ACC112 (cell line): ENCODE measurements at regions not wholly inside any gene's neighbourhood (a gene's known extent, or its start where the extent isn't known, plus 50 kb on each side); places are given as distances from the start of the nearest gene placed in this dataset.

Experiments used
- H2AFZ ChIP-seq: fragments of 200-600 bp; sonication (generic); one replicate; pipeline ENCODE4 v1.6.0; 2017; ENCODE audit warnings: antibody characterized with exemption, low read length; ENCODE audit not compliant: unreplicated experiment
- H3K27ac ChIP-seq: fragments of 200-600 bp; sonication (generic); 2 replicates; pipeline ENCODE4 v1.5.1; 2014; ENCODE audit warnings: low read depth, mild to moderate bottlenecking, antibody characterized with exemption, low read length, moderate library complexity
- H3K27me3 ChIP-seq: fragments of 200-600 bp; sonication (generic); 2 replicates; pipeline ENCODE4 v1.6.1; 2014; ENCODE audit warnings: mild to moderate bottlenecking, antibody characterized with exemption, low read length, moderate library complexity, mixed read lengths; ENCODE audit not compliant: insufficient read depth
- H3K36me3 ChIP-seq: fragments of 200-600 bp; sonication (generic); 2 replicates; pipeline ENCODE4 v1.6.1; 2016; ENCODE audit warnings: mild to moderate bottlenecking, antibody characterized with exemption, low read length, moderate library complexity, mixed read lengths; ENCODE audit not compliant: insufficient read depth
- H3K4me1 ChIP-seq: fragments of 200-600 bp; sonication (generic); one replicate; pipeline ENCODE4 v1.6.1; 2016; ENCODE audit warnings: low read length, mixed read lengths; ENCODE audit not compliant: insufficient read depth, unreplicated experiment, control insufficient read depth
- H3K4me3 ChIP-seq: fragments of 200-600 bp; sonication (generic); 2 replicates; pipeline ENCODE4 v1.5.1; 2014; ENCODE audit warnings: mild to moderate bottlenecking, low read depth, low read length
- H3K79me2 ChIP-seq: fragments of 200-600 bp; sonication (generic); one replicate; pipeline ENCODE4 v1.6.0; 2016; ENCODE audit warnings: low read length; ENCODE audit not compliant: control insufficient read depth, unreplicated experiment, insufficient read depth

DNA sequence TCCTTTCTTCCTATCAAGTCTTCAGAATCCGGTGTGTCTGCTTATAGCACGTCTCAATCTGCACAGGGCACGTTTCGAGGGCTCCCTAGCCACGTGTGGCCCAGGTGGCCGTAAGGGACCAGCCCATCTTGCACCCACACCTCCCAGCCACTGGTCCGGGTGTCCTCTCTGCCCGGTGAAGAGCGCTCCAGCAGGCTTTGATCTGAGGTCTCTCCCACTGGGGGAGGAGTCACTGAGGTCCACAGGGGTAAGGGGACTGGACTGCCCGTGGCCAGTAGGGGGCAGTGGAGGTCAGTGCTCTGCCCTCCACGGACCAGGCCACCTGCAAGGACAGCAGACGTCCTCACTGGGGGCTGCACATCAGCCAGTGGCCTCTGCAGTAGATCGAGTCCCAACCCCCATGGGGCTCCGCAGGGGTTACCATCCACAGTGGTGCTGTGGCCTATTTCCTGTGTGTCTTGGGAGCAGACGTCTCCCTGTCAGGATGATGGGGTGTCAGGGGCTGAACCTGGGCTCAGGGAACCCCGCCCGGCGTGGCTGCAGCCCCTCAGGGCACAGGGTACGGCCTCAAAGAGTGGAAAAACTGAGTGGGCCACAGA, 204.1 kb upstream of the CIBAR2 start:
- no peaks in the 10 kb centered on the region for H3K36me3 ChIP-seq
- no peaks in the 10 kb centered on the region for H3K79me2 ChIP-seq
- H3K4me3 ChIP-seq, result no peak overlapping the region
- H3K27me3 ChIP-seq, result no peaks in the 10 kb centered on the region
- peaks cover 12% of the 10 kb centered on the region for H3K4me1 ChIP-seq
- no peak overlapping the region for H3K27ac ChIP-seq
- H2AFZ ChIP-seq, result no peak overlapping the region

DNA sequence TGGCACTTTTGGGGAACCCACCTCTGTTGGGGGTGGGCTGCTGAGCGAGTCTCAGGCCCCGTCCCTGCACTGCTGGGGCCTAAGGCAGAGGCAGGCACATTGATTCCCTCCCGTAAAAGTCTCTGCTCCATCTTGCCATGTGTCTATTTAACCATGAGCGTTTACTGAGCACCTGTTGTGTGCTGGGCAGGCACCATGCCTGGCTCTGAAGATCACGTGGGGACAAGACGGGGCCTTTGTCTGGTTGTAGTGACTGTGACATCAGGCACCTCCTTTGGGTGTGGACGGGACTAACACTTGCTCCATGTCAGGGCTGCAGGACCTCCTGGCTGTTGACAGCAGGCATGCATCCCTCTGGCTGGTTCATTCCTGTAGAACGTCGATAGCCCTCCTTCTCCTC, 204.7 kb upstream of the CIBAR2 start:
- Histone ChIP-seq H3K4me1 (peaks cover 13% of the 10 kb centered on the region), H3K27ac (no peak overlapping the region)

DNA sequence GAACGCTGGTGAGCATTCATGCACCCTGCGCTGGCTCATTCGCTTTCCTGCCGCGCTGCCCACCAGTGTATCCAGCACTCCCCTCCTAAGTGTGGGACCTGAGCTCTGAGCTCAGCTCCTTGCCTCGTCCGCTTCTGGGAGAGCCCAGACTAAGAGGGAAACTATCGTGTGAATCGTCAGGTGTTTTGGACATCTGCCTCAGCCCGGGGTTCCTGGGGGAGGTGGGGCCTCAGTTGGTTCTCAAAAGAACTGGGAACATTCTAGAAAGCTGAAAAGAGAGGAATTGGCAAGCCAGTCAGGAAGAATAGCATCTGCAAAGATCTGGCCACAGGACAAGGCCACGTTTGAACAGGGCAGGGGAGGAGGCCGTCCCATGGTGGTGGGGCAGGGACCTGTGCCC, 205.4 kb upstream of the CIBAR2 start:
- Histone ChIP-seq H3K27ac (no peak overlapping the region), H3K79me2 (no peaks in the 10 kb centered on the region), H3K4me3 (no peak overlapping the region), H2AFZ (no peak overlapping the region), H3K27me3 (no peaks in the 10 kb centered on the region), H3K36me3 (no peaks in the 10 kb centered on the region), H3K4me1 (peaks cover 19% of the 10 kb centered on the region)

More for the DNA sequence above, 204.7 kb upstream of the CIBAR2 start:
- no peaks in the 10 kb centered on the region for H3K27me3 ChIP-seq
- no peak overlapping the region for H3K4me3 ChIP-seq
- no peaks in the 10 kb centered on the region for H3K79me2 ChIP-seq
- H3K36me3 ChIP-seq, result no peaks in the 10 kb centered on the region
- no peak overlapping the region for H2AFZ ChIP-seq

DNA sequence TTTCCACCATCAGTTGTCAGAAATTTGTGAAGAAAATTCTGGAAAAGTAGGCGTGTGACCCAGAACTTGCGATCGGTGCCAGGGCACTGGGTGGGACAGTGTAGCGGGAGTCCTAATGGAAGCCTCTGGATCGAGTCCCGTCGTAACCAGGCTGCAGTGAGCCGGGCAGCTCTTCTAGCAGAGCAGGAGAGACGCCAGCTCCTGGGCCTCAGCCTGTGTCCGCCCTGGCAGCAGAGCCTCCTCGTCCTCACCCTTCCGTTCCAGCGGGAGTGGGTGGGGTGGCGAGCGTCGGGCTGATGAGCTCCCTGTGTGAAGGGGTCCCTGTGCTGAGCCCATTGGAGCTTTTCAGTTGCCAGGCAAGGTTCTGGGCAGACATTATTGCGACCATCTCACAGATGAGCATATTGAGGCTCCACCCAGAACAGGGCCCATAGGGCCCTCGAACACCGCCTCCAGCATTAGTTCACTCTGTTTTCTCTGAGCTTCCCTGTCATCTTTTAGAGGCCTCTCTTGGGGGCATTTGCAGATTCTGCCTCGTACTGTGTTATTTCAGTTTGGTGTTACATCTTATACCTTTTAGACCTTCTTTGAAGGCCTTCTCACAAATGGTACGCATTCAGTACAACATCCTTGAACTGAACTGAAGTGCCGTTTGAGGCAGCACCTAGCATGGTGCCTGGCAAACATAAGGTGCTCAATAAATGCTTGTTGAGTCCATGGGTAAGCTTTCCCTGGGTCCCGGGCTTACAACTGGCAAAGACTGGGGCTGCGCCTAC, 207.1 kb upstream of the CIBAR2 start:
- Histone ChIP-seq H2AFZ (no peak overlapping the region), H3K27me3 (no peaks in the 10 kb centered on the region), H3K4me1 (peaks cover 26% of the 10 kb centered on the region), H3K4me3 (no peak overlapping the region), H3K36me3 (no peaks in the 10 kb centered on the region), H3K27ac (no peak overlapping the region), H3K79me2 (peaks cover 3% of the 10 kb centered on the region)

DNA sequence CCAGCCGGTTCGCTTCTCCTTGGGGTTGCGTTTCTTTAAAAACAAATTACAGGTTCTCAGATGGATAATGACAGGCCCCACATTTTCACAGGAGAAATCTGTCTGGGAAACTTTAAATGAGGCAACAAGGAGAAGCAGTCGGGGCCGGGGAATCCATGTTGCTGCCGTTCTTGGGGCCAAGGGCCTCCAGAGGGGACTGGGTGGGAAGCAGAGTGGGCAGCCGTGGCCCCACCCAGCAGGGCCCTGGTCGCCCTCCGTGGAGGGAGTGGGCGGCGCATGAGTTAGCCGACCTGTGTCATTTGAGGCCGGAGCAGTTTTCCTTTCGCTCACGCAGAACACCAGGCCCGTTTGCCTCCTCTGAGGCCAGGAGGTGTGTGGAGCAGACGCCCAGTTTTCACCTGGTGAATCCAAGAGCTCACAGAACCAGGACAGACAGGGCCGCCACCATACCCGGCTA, 207.7 kb upstream of the CIBAR2 start:
- Histone ChIP-seq H3K79me2 (peaks cover 3% of the 10 kb centered on the region), H3K27me3 (no peaks in the 10 kb centered on the region), H3K27ac (no peak overlapping the region), H2AFZ (no peak overlapping the region), H3K36me3 (no peaks in the 10 kb centered on the region), H3K4me3 (no peak overlapping the region), H3K4me1 (peaks cover 26% of the 10 kb centered on the region)

DNA sequence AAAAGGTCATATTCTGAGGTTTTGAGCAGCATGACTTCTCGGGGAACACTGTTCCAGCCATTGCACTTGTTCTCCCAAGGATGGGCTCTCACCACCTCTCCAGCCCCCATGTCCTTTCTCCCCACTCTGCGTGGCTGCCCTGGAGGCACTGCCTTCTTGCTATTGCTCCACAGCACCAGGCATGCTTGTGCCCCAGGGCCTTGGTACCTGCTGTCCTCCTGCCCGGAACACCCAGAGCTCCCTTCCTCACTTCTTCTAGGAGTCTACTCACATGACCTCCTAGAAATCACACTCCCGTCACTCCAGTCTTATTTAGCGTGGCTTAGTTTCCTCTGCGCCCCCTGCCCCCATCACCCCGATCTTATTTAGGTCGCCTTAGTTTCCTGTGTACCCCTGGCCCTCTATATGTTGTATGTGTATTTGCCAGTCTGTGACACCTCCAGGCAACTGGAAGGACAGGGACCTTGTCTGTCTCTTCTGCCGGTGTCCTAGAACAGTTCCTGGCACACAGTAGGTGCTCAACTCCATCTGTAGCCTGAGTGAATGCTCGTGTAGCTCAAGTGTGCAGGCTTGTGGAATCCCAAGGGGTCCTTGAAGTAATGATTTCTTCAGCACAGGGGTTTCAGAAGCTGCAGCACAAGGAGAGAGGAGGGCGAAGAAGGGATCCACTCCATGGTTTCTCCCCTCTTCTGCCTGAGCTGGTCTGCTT, 208.6 kb upstream of the CIBAR2 start:
- H2AFZ ChIP-seq, result no peak overlapping the region
- no peaks in the 10 kb centered on the region for H3K27me3 ChIP-seq
- peaks cover 3% of the 10 kb centered on the region for H3K79me2 ChIP-seq
- H3K27ac ChIP-seq, result peak overlapping the region; percentile 84
- H3K4me3 ChIP-seq, result no peak overlapping the region
- H3K4me1 ChIP-seq, result peaks cover 26% of the 10 kb centered on the region
- no peaks in the 10 kb centered on the region for H3K36me3 ChIP-seq

DNA sequence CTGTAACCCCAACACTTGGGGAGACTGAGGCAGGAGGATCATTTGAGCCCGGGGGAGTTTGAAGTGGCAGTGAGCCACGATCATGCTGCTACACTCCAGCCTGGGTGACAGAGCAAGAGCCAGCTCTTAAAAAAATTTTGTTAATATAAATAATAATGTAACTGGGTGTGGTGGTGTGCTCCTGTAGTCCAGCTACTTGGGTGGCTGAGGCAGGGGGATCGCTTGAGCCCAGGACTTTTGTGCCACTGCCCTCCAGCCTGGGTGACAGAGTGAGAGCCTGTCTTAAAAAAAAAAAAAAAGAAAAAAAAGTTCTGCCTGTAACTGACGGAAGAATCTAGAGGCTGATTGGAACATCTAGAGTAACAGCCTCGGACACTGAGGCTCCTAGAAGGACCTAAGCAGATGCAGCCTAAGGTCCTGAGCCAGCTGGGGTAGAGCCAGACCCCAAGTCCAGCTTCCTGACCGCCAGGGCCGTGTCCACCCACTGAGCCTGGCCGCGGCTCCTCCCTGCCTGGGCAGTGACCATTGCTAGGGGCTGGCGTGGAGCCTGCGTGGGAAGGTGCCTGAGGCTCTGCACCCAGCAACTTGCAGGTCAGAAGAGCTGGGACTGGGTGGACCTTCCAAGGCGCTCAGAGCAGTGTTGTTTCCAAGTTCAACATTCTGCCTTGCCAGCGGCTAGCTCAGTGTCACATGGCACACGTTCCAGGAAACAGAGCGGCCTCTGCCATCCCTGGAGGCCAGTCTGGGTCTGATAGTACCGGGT, 209.4 kb upstream of the CIBAR2 start:
- peak overlapping the region; percentile 84 for H3K27ac ChIP-seq
- peak overlapping the region; percentile 50 for H3K4me3 ChIP-seq
- no peaks in the 10 kb centered on the region for H3K27me3 ChIP-seq
- peaks cover 29% of the 10 kb centered on the region for H3K4me1 ChIP-seq
- H3K36me3 ChIP-seq, result no peaks in the 10 kb centered on the region
- H3K79me2 ChIP-seq, result peaks cover 3% of the 10 kb centered on the region
- H2AFZ ChIP-seq, result no peak overlapping the region

DNA sequence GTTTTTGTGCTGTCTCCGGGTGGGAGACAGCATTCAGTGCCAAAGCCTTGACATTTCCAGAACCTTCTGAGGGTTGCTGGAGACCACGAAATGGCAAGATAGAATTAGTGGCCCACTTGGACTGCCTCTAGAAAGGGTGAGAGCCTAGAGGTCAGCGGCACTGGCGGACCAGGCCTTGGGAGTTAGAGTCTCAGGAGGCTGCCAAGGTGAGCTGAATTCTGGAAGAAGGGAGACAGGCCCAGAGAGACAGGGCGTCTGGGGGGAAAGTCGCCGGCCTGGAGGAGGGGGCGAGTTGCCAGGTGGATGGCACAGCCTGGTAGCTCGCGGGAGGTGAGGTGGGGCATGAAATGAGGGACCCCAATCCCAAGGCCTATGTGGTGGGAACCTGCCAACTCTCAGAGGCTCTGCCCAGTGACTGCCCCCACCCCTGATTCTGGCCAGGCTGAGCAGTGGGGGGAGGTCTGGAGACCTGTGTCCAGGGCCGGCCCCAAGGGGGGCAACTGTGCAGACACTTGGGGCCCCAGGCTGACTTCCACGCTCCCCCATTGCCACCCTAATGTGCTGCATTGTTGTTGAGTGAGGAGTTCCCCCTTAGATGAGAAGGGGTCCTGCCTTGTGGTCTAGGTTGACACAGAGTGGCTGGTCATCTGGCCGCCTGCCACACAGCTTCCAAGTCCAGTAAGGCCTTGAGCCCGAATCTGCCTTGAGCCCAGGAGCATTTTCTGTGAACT, 211.1 kb upstream of the CIBAR2 start:
- H3K4me1 ChIP-seq, result peaks cover 31% of the 10 kb centered on the region
- H2AFZ ChIP-seq, result no peak overlapping the region
- H3K36me3 ChIP-seq, result no peaks in the 10 kb centered on the region
- peak overlapping the region; percentile 84; the same call in 1 of the 2 replicates for H3K27ac ChIP-seq
- H3K4me3 ChIP-seq, result no peak overlapping the region
- no peaks in the 10 kb centered on the region for H3K27me3 ChIP-seq
- H3K79me2 ChIP-seq, result peaks cover 3% of the 10 kb centered on the region

DNA sequence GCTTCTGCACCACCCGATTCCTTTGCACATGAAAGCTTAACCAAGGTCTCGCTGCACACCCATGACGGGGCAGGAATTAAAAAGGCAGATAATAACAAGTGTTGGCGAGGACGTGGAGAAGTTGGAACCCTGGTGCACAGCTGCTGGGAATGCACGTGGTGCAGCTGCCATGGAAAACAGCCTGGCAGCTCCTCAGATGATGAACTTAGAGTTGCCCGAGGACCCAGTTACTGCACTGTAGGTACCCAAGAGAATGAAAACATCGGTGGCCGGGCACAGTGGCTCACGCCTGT, 211.6 kb upstream of the CIBAR2 start:
- H3K4me1 ChIP-seq, result peaks cover 31% of the 10 kb centered on the region

DNA sequence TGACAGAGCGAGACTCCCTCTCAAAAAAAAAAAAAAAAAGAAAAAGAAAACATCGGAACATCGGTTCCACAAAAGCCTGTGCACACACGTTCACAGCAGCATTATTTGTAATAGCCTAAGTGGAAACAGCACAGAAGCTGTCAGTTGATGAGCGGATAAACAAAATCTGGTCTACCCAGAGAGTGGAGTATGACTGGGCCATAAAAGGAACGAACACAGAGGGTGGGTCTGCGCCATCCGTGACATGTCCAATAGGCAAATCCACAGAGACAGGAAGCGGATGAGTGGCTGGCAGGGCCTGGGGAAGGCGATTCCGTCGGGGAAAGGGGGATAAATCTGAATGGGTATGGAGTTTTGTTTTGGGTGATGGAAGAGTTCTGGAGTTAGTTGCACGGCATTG, 212.2 kb upstream of the CIBAR2 start:
- Histone ChIP-seq H3K27me3 (no peaks in the 10 kb centered on the region), H3K36me3 (no peaks in the 10 kb centered on the region), H3K4me3 (no peak overlapping the region), H3K27ac (no peak overlapping the region), H3K79me2 (peaks cover 3% of the 10 kb centered on the region), H2AFZ (no peak overlapping the region), H3K4me1 (peaks cover 31% of the 10 kb centered on the region)

More for the DNA sequence above, 211.6 kb upstream of the CIBAR2 start:
- H3K36me3 ChIP-seq, result no peaks in the 10 kb centered on the region
- H2AFZ ChIP-seq, result no peak overlapping the region
- H3K27me3 ChIP-seq, result no peaks in the 10 kb centered on the region
- H3K27ac ChIP-seq, result no peak overlapping the region
- no peak overlapping the region for H3K4me3 ChIP-seq
- peaks cover 3% of the 10 kb centered on the region for H3K79me2 ChIP-seq
